GM19023 (cell line): ENCODE measurements at regions not wholly inside any gene's neighbourhood (a gene's known extent, or its start where the extent isn't known, plus 50 kb on each side); places are given as distances from the start of the nearest gene placed in this dataset.

ENCODE experiments used
- ATAC-seq: cut with Tn5 transposase; IDR thresholded peaks from one replicate; pipeline ENCODE4 v1.9.1; 2021; ENCODE audit warnings: mild to moderate bottlenecking, moderate library complexity; ENCODE audit not compliant: unreplicated experiment

DNA sequence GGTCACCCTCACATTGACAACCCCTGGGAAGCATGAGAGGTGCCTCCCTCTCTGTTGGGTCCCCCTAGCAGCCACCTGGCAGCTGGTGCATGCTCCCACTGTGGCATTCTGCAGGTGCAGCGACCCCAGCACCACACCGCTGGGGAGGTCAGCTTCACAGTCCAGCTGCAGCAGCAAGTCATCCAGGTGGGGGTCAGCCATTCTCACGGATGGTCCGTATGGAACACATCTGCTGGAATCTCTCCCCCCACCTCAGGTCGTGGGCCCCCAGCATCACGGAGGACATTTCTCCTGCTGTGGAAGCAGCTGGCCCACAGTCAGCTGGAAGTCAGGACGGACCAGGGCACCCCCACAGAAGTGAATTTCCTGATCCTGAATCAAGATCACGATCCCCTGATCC lies 201.3 kb downstream of the COG6 start:
- ATAC-seq, result no peak

DNA sequence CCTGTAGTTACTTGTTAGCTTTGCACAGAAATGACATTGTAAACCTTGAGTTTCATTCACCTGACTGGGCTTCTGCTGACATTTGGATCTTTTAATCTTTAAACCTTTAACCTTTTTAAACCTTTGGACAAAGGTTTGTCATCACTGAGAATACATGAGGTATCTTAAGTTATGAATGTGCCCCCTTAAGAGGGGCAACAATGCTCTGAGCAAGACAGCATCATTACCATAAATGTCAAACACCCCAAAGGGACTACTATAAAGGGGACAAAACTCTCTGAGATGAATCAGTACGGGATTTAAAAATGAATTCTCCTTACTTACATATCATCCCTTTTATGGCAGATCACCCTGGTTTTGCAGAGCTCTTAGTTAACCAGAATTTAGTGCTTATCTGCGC lies 203.3 kb downstream of the COG6 start:
- no peak for ATAC-seq

DNA sequence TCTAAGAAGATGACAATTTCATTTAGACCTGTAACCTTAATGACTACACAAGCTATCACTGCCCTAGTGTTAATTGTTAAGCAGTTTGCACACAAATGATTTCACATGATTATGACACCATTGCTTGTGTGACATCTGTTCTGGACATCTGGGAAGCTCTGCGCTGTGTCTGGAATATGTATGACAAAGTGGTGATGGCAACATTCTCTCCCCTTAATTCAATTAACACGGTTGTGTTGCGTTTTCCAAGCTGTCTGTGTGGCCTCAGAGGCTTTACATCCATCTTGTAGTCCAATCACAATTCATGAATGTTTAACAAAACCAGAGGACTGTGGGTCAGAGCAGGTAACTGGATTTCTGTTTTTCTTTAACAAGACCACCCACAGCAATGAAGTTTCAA lies 204.4 kb downstream of the COG6 start:
- ATAC-seq, result no peak

DNA sequence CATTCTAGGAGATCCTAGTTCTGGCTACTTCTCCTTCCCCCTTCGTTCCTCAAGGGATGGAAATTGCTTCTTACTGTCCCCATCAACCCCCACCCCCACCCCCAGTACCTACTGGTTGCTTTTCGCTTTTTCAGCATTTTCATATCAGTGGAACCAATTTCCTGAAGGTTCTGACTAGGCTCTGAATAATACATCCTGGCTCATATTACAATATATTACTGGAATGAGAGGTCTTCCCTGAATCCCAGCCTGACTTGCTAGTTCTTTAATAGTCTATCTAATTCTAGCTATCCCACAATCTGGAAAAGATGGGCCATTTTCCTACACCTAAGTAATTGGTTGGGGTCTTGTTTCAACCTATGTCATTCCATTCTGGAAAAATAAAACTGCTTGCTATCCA lies 207.4 kb downstream of the COG6 start:
- no peak for ATAC-seq

DNA sequence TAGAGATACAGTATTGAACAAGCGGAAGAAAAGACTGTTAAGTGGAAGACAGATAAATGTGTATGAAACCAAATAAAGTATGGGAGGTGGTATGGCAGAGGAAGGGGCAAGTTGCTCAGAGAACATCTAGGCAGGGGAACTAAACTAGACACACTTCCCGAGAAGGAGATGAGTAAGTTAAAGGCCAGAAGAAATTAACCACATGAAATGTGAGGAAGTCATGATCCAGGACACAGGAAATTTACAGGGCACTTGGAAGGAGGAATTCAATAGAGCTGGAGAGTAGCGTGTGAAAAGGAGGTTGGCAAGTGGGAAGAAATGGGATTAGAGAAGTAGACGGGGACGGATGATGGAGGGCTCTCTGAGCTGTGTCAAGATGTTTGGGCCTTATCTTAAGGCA lies 208.8 kb downstream of the COG6 start:
- ATAC-seq, result no peak

DNA sequence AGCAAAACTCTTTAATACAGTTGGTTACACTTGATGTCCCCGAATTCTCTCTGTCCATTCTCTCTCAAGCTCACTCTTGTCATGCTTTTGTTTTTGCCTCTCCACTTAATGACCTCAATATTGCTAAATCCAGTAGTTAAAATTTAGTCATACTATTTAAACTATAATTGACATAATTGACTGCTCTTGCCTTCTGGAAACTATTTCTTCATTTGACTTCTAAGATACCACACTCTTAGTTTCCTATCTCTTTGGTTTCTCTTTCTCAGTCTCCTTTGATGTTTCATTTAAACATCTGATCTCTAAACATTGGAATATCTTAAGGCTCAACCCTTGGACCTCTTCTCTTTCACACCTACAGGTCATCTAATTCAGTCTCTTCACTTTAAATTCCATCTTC lies 211.3 kb downstream of the COG6 start:
- ATAC-seq, result no peak

DNA sequence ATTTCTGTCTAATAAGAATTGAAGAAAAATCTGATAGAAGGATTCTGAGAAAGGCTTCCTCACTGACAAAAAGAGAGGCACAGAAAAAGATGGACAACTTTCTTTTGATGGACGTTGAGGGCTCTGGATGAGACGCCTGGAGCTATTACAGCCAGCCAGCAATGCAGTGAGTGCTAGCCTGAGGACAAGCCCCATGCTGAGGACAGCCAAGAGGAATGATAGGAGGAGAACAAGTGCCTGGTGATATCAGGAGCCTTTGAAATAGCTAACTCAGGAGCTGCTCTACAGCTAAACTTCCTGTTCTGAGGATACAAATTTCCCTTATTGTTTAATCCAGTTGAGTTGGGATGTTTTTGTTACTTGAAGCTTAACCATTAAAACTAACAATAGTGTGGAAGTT lies 212.3 kb downstream of the COG6 start:
- ATAC-seq, result no peak

DNA sequence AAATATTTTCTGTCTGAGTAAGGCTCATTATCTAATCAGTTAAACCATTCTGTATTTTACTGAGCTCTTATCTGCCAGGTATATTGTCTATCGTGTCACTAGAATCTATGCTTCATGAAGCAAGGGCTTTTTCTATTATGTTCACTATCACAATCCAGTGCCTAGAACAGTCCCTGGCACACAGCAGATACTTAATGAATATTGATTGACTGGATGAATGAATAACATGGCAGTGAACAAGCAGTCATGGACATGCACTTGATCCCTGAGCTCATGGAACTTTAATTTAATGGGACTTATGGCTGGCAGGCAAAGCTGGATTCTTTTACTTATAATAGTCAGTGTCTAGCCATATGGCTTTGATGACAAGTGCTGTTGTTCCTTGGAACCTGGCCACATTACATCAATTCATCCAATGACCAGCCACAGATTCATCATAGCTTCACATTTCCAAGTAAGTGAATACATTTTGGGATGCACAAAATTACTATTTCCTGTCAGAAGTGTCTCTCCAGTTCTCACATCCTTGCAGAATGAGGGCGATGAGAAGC lies 214.8 kb downstream of the COG6 start:
- ATAC-seq, result no peak

DNA sequence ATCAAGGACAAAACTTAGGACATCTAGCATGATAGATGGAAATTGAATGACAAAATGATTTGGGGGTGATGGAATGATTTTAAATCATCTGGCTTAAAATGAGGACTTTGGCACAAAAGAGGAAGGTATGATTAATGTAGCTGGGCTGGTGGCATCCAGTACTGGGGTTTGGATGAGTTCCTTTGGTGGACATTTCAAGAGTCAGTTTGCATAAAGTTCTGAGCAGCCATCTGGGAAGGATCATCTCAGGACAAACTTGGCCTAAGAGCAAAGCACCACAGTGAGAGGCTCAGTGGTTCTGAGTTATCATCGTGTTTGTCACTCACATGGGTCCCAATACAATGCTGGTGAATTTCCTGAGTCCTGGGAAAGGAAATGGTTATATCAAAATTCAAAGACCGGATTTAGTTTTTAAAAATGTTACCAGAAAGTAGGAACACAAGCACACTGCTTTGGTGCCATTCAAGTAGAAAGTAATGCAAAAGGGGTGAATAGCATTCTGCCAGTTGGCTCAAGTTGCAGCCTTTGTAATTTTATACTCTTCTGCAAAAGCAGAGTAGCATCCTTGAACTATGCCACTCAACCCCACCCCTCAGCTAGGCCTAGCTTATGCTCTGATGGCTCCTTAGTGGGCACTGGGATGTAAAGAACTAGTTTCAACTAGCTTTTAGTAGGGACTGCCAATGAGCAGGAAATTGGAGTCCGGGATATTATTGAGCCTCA lies 219.0 kb downstream of the COG6 start:
- ATAC-seq, result no peak

DNA sequence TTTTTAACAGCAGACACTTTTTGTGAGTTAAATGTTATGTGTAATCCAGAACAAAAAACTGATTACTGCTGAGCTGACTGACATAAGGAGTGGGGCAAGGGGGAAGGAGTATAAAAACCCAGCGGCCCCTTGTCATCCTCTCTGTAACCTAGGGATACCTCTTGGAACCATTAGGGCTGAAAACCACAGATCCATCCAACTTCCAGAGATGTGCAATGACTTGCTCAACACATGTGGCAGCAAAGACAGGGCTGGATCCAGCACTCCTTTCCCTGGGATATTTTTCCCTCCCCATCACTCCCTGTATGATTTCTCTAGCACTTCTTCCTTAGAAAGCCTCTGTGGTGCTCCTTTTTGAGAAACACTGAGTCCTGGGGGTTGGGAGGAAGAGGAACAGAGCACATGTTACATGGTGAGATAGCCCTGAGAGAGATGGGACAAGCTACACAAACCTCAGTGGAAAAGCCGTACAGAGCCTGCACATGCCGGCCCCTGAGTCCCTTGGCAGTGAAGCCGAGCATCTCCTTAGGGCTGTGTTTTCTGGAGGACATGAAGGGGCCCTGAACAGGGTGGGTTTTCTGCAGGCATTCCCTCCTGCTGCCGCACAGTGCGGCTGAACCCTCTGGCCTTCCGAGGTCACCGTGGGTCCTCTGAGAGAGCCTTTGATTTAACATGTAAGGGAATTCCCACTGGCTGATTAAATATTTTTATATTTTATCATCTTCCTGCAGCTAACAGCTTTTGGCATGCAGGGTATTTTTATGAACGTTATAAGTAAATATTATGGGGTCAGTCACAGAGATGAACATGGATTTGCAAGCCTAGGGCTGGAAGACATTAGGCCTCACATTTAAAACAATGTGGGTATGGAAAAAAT lies 219.9 kb downstream of the COG6 start:
- ATAC-seq, result no peak

DNA sequence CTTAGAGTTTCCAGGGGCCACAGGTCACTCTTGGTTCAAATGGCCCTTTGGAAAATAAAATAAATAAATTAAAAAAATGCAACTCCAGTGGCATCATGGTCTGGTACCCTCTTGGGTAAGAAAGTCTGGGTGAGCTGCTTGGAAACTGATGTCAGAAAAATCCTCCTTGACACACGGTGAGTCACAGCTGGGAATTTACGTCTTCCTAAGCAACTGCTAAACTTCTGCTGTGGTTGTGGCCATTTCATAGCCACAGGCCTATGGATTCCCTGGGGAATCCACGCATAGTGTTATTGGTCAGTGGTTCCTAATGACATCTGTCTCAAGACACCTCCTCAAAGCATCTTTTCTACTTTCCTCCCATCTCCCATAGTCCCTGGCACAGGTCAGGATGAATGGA lies 220.8 kb downstream of the COG6 start:
- no peak for ATAC-seq

DNA sequence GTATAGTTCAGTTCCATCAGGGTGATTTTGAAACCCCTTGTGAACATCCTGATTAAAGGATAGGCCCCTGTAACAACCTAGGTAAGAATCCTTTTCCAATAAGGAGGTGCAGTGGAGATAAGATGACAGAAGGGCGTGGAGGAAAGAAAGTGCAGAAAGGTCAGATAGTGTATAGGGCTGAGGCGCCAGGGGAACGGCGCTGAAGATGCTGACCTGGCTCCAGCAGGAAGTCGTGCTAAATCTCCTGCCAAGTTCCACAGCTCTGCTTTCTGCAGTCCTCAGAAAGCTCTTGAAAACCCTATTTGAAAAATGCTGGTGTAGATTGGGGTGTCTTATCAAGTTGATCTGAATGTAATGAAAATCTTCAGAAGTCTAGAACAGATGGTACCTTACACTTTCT lies 221.7 kb downstream of the COG6 start:
- ATAC-seq, result no peak

DNA sequence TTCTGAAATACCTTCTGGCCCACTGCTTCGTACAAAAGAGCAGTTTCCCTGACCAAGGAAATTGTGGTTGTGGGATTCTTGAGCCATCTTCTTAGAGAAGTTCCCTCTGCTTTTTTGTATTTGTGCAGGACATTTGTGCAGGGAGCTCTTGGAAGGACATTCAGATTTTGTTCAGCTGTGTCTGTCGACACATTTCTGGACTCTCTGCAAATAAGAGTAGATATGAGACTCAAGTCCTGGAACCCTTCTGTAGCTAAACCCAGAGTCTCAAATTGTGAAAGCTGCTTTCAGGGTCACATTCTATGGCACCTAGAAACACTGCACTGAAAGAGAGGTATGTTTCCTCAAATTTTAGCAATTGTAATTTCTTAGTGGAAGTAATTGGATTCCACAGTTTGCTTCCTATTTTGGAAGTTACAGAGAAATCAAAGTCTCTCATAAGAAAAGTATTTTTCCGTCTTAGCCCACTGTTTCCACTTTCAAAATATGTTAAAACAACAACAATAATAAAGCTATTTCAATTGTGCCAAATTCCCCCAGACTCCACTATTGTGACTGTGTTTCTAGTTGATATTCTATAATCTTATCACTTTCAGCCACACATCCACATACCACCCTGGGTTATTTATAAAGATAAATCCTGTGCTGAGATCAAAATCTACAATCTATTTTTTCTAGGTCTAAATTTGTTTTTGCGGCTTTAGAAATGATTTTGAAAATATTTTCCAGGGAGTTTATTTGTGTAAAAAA lies 224.0 kb downstream of the COG6 start:
- no peak for ATAC-seq

DNA sequence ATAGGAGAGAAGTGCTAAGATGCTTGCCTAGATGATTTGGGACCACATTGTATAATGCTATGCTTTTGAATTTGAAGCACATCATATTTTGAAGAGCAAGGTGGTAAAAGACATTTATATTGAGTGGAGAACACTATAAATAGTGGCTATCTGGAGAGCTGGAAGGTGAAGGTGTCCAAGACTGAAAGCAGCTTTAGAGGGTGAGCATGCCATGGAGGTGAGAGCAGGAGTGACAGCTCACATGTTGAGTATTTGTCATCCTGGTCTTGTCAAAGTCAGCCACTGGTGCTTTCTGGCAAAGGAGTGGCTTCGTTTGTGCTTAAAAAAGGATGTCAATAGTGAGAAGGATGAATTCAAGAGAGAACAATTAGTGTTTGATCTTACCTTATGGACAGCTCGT lies 225.9 kb downstream of the COG6 start:
- ATAC-seq, result no peak

DNA sequence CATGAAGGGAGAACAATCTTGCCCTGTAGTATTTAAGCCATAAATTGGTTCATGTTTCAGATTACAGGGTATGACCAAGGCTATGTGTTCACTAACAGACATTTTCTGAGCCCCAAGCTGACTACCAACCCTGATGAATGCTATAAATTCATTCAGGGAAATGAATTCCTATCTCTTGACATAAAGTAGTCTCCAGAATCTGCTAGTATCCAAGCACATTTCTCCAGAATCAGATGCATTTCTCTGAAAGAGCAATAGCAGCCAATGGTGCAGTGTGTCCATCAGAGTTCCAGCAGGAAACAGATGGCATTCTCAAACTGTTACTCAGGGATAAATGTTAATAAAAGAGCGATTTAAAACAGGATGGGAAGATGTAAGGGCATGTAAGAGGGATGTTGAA lies 226.4 kb downstream of the COG6 start:
- no peak for ATAC-seq

DNA sequence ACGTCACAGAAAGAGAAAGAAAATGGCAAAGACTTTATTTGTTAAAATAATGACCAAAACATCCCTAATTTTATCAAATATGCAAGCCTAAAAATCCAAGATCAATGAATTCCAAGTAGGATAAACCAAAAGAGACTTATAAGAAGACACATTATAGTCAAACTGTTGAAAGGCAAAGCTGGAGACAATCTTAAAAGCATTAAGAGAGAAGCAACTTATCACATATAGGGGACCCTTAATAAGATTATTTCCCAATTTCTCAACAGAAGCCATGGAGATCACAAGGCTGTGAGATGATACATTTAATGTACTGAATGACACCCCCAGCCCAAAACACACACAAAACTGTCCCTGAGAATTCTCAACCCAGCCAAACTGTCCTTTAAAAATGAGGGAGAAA lies 228.7 kb downstream of the COG6 start:
- ATAC-seq, result no peak

DNA sequence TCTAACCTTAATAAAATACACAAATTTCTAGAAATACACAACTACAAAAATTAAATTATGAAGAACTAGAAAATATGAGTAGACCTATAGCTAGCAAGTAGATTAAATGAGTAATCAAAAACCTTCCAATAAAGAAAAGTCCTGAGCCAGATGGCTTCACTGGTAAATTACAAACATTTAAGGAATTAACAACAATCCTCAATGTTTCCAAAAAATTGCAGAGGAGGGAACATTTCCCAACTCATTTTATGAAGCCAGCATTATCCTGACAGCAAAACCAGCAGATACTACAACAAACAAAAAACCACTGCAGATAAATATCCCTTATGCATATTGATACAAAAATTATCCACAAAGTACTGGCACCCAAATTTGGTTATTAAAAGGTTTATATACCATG lies 230.9 kb downstream of the COG6 start:
- no peak for ATAC-seq

DNA sequence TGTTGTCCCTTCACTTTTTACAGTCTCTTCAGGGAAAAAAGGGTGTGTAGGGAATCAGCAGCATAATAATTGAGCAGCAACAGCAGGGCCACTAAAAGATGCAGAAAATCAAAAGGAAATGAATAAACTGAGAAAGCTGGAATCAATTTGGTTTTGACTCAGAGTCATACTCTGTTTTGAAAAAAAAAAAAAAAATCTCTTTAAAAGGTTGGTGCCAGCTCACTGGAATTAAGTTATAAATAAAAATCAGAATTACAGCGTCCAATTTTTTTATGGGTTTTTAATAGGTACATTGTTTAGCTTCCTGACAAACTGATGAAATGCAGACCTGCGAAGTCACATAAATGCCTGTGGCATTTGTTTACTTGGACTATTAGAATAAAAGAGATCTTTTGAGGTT lies 231.9 kb downstream of the COG6 start:
- ATAC-seq, result no peak

DNA sequence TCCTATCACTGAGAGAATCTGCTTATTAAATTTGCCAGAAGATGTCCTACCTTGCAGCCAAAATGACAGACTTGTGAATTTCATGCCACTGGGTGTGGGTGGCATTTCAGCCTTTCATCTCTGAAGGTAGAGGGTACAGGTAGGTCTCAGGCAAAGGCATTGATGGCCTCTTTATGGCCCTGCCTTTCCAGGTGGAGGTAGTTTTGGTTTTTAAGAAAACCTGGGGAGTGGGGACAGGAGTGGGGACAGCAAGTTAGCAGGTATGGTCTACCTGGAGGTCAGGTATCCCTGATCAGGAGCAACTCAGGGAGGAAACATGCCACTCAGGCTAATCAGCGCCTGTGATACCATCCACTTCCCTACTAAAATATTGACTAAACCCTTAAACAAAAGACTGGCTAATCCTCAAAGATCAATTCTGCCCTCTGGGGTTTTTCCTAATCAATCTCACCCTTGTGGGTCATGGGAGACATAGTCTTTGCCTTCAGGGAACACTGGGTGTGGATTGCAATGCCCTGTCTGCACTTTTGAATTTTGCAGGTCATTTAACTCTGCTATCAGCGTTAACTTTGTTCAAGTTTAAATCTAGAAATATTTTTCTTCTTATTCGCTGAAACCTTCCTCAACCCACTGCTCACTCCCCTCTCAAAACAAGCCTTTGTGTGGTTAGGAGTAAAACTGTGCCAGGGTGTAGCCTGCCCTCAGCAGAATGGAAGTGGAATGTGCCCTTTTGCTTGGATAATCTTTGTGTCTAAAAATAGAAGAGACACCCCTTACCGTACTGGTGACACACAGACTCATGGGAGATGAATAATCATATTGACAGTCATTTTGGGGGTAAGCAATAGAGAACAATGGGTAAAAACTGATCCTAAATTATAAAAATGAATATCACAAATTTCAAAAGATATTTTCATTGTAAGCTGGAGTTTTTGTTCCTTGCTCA lies 233.7 kb downstream of the COG6 start:
- ATAC-seq, result no peak

DNA sequence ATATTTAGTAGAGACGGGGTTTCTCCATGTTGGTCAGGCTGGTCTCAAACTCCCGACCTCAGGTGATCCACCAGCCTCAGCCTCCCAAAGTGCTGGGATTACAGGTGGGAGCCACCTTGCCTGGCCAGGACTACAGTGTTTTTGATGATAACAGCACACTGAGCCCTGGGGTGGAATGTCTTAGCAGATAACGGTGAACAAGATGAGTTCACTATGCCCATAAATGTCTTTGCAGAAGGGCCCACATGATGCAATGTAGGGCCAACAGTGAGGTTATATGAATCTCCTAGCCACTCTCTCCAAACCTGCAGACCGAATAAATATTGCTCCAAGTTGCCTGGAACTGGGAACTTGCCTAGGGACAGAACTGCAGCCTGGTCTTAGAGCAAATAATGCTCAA lies 235.1 kb downstream of the COG6 start:
- no peak for ATAC-seq
